H1 (cell line): ENCODE measurements at regions not wholly inside any gene's neighbourhood (a gene's known extent, or its start where the extent isn't known, plus 50 kb on each side); places are given as distances from the start of the nearest gene placed in this dataset.

ENCODE experiments used
- FOSL1 ChIP-seq: IDR thresholded peaks from 2 replicates; pipeline ENCODE4 v1.6.1; 2011; ENCODE audit warnings: mild to moderate bottlenecking, low read depth, low read length, moderate library complexity; ENCODE audit not compliant: insufficient read depth
- TCF12 ChIP-seq: IDR thresholded peaks from 2 replicates; pipeline ENCODE4 v1.6.1; 2011; ENCODE audit warnings: low read depth, mild to moderate bottlenecking, low read length

DNA sequence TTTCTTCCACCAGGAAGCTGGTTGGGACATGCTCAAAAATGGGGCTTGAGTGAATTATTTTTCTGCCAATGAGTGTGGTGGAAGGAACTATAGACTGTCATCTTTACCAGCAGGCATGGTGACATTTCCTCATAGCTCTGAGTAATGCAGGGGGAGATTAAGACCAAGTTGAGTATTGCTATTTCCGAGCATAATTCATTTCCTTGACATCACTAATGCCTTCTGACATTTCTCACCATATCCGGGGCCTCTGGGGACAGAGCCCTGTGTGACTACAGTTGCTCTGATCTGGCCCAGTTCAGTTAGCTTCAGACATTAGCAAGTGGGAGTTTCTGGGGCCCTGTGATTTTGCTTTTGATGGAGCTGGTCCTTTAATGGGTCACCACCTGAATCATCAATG lies 410.4 kb downstream of the MEIS1 start (continued):
- TF ChIP-seq TCF12 = no peak
- no peak for TF ChIP-seq FOSL1
